ENCODE measurements at regions not wholly inside any gene's neighbourhood (a gene's known extent, or its start where the extent isn't known, plus 50 kb on each side); places are given as distances from the start of the nearest gene placed in this dataset.

DNA sequence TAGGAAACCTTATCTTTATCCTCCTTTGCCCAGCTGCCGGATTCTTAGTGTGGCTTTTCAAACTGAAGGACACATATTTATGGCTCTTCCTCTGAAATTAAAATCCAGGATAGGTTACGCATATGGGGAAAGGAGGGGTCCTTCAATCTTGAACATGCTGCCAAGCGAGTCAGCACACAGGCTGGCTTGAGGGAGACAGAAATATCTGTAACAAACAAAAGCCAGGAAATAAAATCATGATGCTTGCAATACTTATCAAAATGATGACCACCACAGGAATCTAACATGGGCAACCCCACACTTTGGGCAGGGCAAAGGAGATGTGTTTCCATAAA is 196.4 kb upstream of the LDB2 start:
- Histone ChIP-seq H3K9me3 (ENCODE audit: low read length) (no peaks in the 10 kb centered on the region), H3K4me1 (ENCODE audit: insufficient read depth, low read length) (peaks cover 20% of the 10 kb centered on the region), H2AFZ (ENCODE audit: low read depth, low read length) (peak overlapping the region; percentile 40), H3K36me3 (ENCODE audit: insufficient read depth, low read length) (no peaks in the 10 kb centered on the region), H3K27me3 (ENCODE audit: insufficient read depth, low read length) (no peaks in the 10 kb centered on the region), H3K4me3 (ENCODE audit: low read length) (no peak overlapping the region)

GRCh38 chr4:17094159-17094875 is 195.9 kb upstream of the LDB2 start:
- H2AFZ ChIP-seq (ENCODE audit: low read depth, low read length) = peak overlapping the region; percentile 40
- H3K9me3 ChIP-seq (ENCODE audit: low read length) = no peaks in the 10 kb centered on the region
- H3K27me3 ChIP-seq (ENCODE audit: insufficient read depth, low read length) = no peaks in the 10 kb centered on the region
- no peak overlapping the region for H3K4me3 ChIP-seq (ENCODE audit: low read length)
- H3K36me3 ChIP-seq (ENCODE audit: insufficient read depth, low read length) = no peaks in the 10 kb centered on the region
- H3K4me1 ChIP-seq (ENCODE audit: insufficient read depth, low read length) = peaks cover 20% of the 10 kb centered on the region

- H3K4me1 ChIP-seq (ENCODE audit: insufficient read depth, low read length) = peaks cover 20% of the 10 kb centered on the region
- no peak overlapping the region for H2AFZ ChIP-seq (ENCODE audit: low read depth, low read length)
- no peaks in the 10 kb centered on the region for H3K36me3 ChIP-seq (ENCODE audit: insufficient read depth, low read length)
- H3K9me3 ChIP-seq (ENCODE audit: low read length) = no peaks in the 10 kb centered on the region
- no peaks in the 10 kb centered on the region for H3K27me3 ChIP-seq (ENCODE audit: insufficient read depth, low read length)
- no peak overlapping the region for H3K4me3 ChIP-seq (ENCODE audit: low read length)
These were observed 195.0 kb upstream of the LDB2 start for GRCh38 chr4:17093481-17093880.

DNA sequence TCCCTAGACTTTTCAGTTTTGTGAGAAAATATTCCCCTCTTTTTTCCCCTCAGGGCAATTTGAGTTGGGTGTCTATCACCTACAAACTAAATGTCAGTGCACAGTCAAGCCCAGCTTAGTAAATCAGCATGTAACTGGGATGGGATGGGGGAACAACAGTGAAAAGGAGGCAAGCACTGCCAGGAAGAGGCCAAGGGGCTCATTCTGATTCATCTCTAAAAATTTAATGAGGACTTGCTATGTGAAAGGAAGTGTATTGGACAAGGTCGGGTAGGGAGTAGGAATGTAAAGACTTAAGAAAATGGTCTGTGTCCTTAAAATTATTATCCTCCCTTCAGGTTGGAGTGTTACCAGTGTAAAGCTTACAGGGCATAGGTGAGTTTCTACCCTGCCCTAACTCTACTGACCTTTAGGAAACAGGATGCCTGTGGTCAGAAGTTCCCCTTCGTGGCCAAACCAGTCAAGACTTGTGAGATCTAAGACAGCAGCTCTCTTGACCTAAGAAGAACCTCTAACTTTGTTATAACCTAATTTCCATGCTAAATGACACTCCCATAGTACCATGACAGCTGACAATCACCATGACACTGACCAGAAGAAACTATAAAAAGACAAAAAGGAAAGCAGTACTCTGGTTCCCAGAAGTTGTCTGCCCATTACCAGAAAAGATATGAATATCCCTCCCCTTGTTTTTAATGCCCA is 194.4 kb upstream of the LDB2 start:
- peaks cover 20% of the 10 kb centered on the region for H3K4me1 ChIP-seq (ENCODE audit: insufficient read depth, low read length)
- H3K4me3 ChIP-seq (ENCODE audit: low read length) = no peak overlapping the region
- H2AFZ ChIP-seq (ENCODE audit: low read depth, low read length) = no peak overlapping the region
- no peaks in the 10 kb centered on the region for H3K9me3 ChIP-seq (ENCODE audit: low read length)
- H3K36me3 ChIP-seq (ENCODE audit: insufficient read depth, low read length) = no peaks in the 10 kb centered on the region
- H3K27me3 ChIP-seq (ENCODE audit: insufficient read depth, low read length) = no peaks in the 10 kb centered on the region

DNA sequence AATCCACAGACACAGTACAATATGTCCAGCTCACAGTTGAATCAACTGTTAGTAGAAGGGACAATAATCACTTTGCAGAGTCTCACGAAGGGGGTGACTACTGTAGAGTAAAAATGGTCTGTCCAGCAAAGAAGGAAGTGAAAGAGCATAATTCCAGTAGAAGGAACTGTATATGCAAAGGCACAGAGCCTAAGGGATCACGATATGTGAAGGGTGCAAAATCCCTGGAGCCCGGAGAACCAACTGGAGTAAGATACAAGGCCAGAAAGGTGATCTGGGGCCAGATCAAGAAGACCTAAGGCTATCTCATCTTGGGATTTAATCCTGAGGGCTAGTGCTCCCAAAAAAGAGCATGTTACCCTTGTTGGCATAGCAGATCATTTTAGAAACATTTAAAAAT is 192.7 kb upstream of the LDB2 start:
- no peaks in the 10 kb centered on the region for H3K27me3 ChIP-seq (ENCODE audit: insufficient read depth, low read length)
- H2AFZ ChIP-seq (ENCODE audit: low read depth, low read length) = no peak overlapping the region
- H3K9me3 ChIP-seq (ENCODE audit: low read length) = no peaks in the 10 kb centered on the region
- no peak overlapping the region for H3K4me3 ChIP-seq (ENCODE audit: low read length)
- H3K4me1 ChIP-seq (ENCODE audit: insufficient read depth, low read length) = peaks cover 20% of the 10 kb centered on the region
- H3K36me3 ChIP-seq (ENCODE audit: insufficient read depth, low read length) = no peaks in the 10 kb centered on the region

DNA sequence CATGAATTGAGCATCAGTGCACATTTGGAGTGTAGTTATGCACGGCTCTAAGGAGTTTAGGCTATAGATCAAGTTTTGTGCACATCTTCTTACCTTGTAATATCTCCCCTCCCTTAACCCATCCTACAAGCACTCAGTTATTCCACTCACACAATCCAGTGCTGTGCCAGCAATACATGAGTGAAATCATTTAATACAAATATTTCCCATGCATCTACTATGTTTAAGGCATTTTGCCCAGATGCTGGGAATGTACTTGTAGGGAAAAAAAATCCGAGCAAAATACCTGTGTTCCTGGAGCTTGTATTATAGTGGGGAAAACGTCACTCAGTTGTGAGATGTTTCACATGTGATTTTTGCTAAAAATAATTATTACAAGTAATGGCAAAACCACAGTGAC is 191.6 kb upstream of the LDB2 start:
- Histone ChIP-seq H3K9me3 (ENCODE audit: low read length) (no peaks in the 10 kb centered on the region), H3K36me3 (ENCODE audit: insufficient read depth, low read length) (no peaks in the 10 kb centered on the region), H3K4me3 (ENCODE audit: low read length) (no peak overlapping the region), H3K4me1 (ENCODE audit: insufficient read depth, low read length) (peaks cover 20% of the 10 kb centered on the region), H3K27me3 (ENCODE audit: insufficient read depth, low read length) (no peaks in the 10 kb centered on the region), H2AFZ (ENCODE audit: low read depth, low read length) (no peak overlapping the region)

DNA sequence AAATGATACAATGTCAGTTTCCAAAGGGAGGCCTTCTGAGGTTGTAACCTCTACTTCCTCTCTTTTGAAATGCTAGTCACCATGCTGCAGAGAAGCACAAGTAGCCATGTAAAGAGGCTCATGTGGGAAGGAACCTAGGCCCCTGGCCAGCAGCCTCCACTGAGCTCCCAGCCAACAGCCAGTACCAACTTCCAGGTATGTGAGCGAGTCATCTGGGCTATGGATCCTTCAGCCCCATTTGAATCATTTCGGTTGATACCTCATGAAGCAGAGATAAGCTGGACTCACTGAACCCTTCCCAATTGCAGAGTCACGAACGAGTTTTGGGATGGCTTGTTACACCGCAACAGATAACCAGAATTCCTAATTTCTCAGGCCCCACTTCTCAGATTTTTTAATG is 187.0 kb upstream of the LDB2 start:
- Histone ChIP-seq H3K27me3 (ENCODE audit: insufficient read depth, low read length) (no peaks in the 10 kb centered on the region), H3K4me1 (ENCODE audit: insufficient read depth, low read length) (no peaks in the 10 kb centered on the region), H2AFZ (ENCODE audit: low read depth, low read length) (no peak overlapping the region), H3K4me3 (ENCODE audit: low read length) (no peak overlapping the region), H3K9me3 (ENCODE audit: low read length) (no peaks in the 10 kb centered on the region), H3K36me3 (ENCODE audit: insufficient read depth, low read length) (no peaks in the 10 kb centered on the region)

GRCh38 chr4:17082186-17082585 is 183.7 kb upstream of the LDB2 start:
- Histone ChIP-seq H3K4me1 (ENCODE audit: insufficient read depth, low read length) (no peaks in the 10 kb centered on the region), H2AFZ (ENCODE audit: low read depth, low read length) (no peak overlapping the region), H3K4me3 (ENCODE audit: low read length) (no peak overlapping the region), H3K9me3 (ENCODE audit: low read length) (no peaks in the 10 kb centered on the region), H3K27me3 (ENCODE audit: insufficient read depth, low read length) (no peaks in the 10 kb centered on the region), H3K36me3 (ENCODE audit: insufficient read depth, low read length) (no peaks in the 10 kb centered on the region)

GRCh38 chr4:17081179-17081578 is 182.7 kb upstream of the LDB2 start:
- H2AFZ ChIP-seq (ENCODE audit: low read depth, low read length) = no peak overlapping the region
- H3K4me1 ChIP-seq (ENCODE audit: insufficient read depth, low read length) = no peaks in the 10 kb centered on the region
- no peaks in the 10 kb centered on the region for H3K36me3 ChIP-seq (ENCODE audit: insufficient read depth, low read length)
- H3K27me3 ChIP-seq (ENCODE audit: insufficient read depth, low read length) = no peaks in the 10 kb centered on the region
- H3K4me3 ChIP-seq (ENCODE audit: low read length) = no peak overlapping the region
- no peaks in the 10 kb centered on the region for H3K9me3 ChIP-seq (ENCODE audit: low read length)

GRCh38 chr4:17077105-17077504 is 178.7 kb upstream of the LDB2 start:
- no peak overlapping the region for H2AFZ ChIP-seq (ENCODE audit: low read depth, low read length)
- H3K27me3 ChIP-seq (ENCODE audit: insufficient read depth, low read length) = no peaks in the 10 kb centered on the region
- H3K4me1 ChIP-seq (ENCODE audit: insufficient read depth, low read length) = no peaks in the 10 kb centered on the region
- H3K9me3 ChIP-seq (ENCODE audit: low read length) = no peaks in the 10 kb centered on the region
- no peak overlapping the region for H3K4me3 ChIP-seq (ENCODE audit: low read length)
- no peaks in the 10 kb centered on the region for H3K36me3 ChIP-seq (ENCODE audit: insufficient read depth, low read length)

GRCh38 chr4:17072483-17072882 is 174.0 kb upstream of the LDB2 start:
- Histone ChIP-seq H2AFZ (ENCODE audit: low read depth, low read length) (no peak overlapping the region), H3K4me1 (ENCODE audit: insufficient read depth, low read length) (no peaks in the 10 kb centered on the region), H3K9me3 (ENCODE audit: low read length) (no peaks in the 10 kb centered on the region), H3K27me3 (ENCODE audit: insufficient read depth, low read length) (no peaks in the 10 kb centered on the region), H3K4me3 (ENCODE audit: low read length) (no peak overlapping the region), H3K36me3 (ENCODE audit: insufficient read depth, low read length) (no peaks in the 10 kb centered on the region)

- Histone ChIP-seq H3K9me3 (ENCODE audit: low read length) (no peaks in the 10 kb centered on the region), H3K27me3 (ENCODE audit: insufficient read depth, low read length) (no peaks in the 10 kb centered on the region), H3K4me1 (ENCODE audit: insufficient read depth, low read length) (no peaks in the 10 kb centered on the region), H3K36me3 (ENCODE audit: insufficient read depth, low read length) (no peaks in the 10 kb centered on the region), H3K4me3 (ENCODE audit: low read length) (no peak overlapping the region), H2AFZ (ENCODE audit: low read depth, low read length) (no peak overlapping the region)
These were observed 170.4 kb upstream of the LDB2 start for GRCh38 chr4:17068891-17069290.

DNA sequence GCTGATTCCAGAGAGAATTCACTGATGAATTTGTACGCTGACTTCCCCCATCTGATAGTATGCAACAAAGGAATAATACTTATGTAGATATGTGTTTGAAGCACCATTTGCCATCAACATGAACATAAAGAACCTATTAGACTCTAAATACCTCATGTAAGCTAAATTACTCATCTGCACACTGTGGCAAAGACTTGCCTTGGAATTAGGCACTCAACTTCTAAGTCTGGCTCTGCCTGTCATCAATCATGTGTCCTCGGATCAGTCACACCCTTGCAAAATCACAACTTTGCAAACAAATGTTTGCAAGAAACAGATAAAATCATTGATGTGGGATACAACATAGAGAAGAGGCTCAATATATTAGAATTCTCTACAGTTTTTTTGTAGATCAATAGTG is 169.9 kb upstream of the LDB2 start:
- Histone ChIP-seq H3K4me3 (ENCODE audit: low read length) (no peak overlapping the region), H3K4me1 (ENCODE audit: insufficient read depth, low read length) (no peaks in the 10 kb centered on the region), H3K9me3 (ENCODE audit: low read length) (no peaks in the 10 kb centered on the region), H2AFZ (ENCODE audit: low read depth, low read length) (no peak overlapping the region), H3K36me3 (ENCODE audit: insufficient read depth, low read length) (no peaks in the 10 kb centered on the region), H3K27me3 (ENCODE audit: insufficient read depth, low read length) (no peaks in the 10 kb centered on the region)

DNA sequence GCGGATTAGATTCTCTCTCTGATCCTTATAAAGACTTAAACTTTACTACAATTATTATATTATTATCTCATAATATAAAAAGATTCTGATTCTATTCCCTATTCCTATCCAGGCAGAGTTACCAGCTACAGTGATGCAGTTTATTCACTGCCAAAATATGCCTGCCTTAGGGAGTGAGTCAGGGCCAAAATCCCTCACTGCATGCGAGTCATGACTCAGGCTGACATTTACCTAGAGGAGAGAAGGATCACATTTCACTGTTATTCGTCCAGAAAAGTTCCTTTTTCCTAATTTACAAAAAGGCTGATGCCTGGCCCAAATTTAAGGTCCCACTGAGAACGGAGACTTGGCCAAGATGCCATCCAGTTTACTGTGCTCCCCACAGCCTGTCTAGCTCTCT is 168.5 kb upstream of the LDB2 start:
- no peaks in the 10 kb centered on the region for H3K9me3 ChIP-seq (ENCODE audit: low read length)
- no peak overlapping the region for H2AFZ ChIP-seq (ENCODE audit: low read depth, low read length)
- no peak overlapping the region for H3K4me3 ChIP-seq (ENCODE audit: low read length)
- H3K4me1 ChIP-seq (ENCODE audit: insufficient read depth, low read length) = no peaks in the 10 kb centered on the region
- no peaks in the 10 kb centered on the region for H3K36me3 ChIP-seq (ENCODE audit: insufficient read depth, low read length)
- H3K27me3 ChIP-seq (ENCODE audit: insufficient read depth, low read length) = no peaks in the 10 kb centered on the region

Measured in neuron (in vitro differentiated cells).